ENCODE measurements at regions not wholly inside any gene's neighbourhood (a gene's known extent, or its start where the extent isn't known, plus 50 kb on each side); places are given as distances from the start of the nearest gene placed in this dataset.

GRCh38 chr3:159741281-159741680, 247.4 kb upstream of the IL12A start:
- H3K9ac ChIP-seq (ENCODE audit: low read length): no peak overlapping the region
- H2AFZ ChIP-seq (ENCODE audit: low read depth, low read length, poor library complexity, severe bottlenecking): no peak overlapping the region
- H4K20me1 ChIP-seq (ENCODE audit: insufficient read depth): no peaks in the 10 kb centered on the region
- no peak for ATAC-seq
- H3K9me2 ChIP-seq (ENCODE audit: insufficient read depth): no peaks in the 10 kb centered on the region
- no peaks in the 10 kb centered on the region for H3K27me3 ChIP-seq (ENCODE audit: insufficient read depth, low read length)
- H3K36me3 ChIP-seq (ENCODE audit: control insufficient read depth in 1 of 2, insufficient read depth in 2 of 2, low read length in 2 of 2): no peaks in the 10 kb centered on the region
- H3K79me2 ChIP-seq (ENCODE audit: insufficient read depth, low read length): no peaks in the 10 kb centered on the region
- POLR2A ChIA-PET: no interaction called here
- intact Hi-C loops (cut with micrococcal nuclease): no loop called here
- no peak for TF ChIP-seq SP1 (IDR thresholded peaks at IDR 0.05; ENCODE audit: low read depth)
- TF ChIP-seq POLR2AphosphoS5 (IDR thresholded peaks at IDR 0.05; ENCODE audit: low read depth, low read length): no peak
- no peak for TF ChIP-seq EZH2phosphoT487 (IDR thresholded peaks at IDR 0.05; ENCODE audit: borderline replicate concordance)
- no peak for TF ChIP-seq FOSL1 (IDR thresholded peaks at IDR 0.05; ENCODE audit: low read depth)
- no peak for TF ChIP-seq MAX (IDR thresholded peaks at IDR 0.05)
- no peak for TF ChIP-seq REST (IDR thresholded peaks at IDR 0.05; ENCODE audit: low read depth)
- no peak for TF ChIP-seq EZH2 (IDR thresholded peaks at IDR 0.05)
- TF ChIP-seq CBX3 (IDR thresholded peaks at IDR 0.05; ENCODE audit: low read depth): no peak
- no peak for TF ChIP-seq ZFX (IDR thresholded peaks at IDR 0.05)
- no peak for TF ChIP-seq CTCF (IDR thresholded peaks at IDR 0.05 in 2 of 3, conservative IDR thresholded peaks at IDR 0.05 in 1 of 3; ENCODE audit: borderline replicate concordance in 1 of 3, insufficient read depth in 1 of 3, low read depth in 2 of 3, low read length in 2 of 3)
- no peak for TF ChIP-seq CEBPB (IDR thresholded peaks at IDR 0.05; ENCODE audit: low read depth)
- H3K4me2 ChIP-seq (ENCODE audit: low read length): no peak overlapping the region
- CTCF ChIA-PET: no interaction called here
- no TSS peak for BruUV-seq (replicated peaks)
- H3K4me3 ChIP-seq (replicated peaks in 1 of 2; ENCODE audit: low read depth in 1 of 2, low read length in 2 of 2): no peak overlapping the region
- H3K4me1 ChIP-seq (ENCODE audit: control insufficient read depth in 1 of 2, insufficient read depth in 2 of 2, low read length in 2 of 2): peaks cover 0 to 5% of the 10 kb centered on the region in 2 experiments; a peak in 1 of 4 replicates
- no peak overlapping the region for H3K27ac ChIP-seq (ENCODE audit: low read depth, low read length)
- H3K9me3 ChIP-seq (ENCODE audit: control insufficient read depth in 1 of 2, insufficient read depth in 1 of 2, low read depth in 1 of 2, low read length in 2 of 2): no peaks in the 10 kb centered on the region
- RAD21 ChIA-PET (ENCODE audit: low non-redundant PET in 1 of 2, low total read pairs in 2 of 2, uncharacterized antibody in 2 of 2, unreplicated experiment in 2 of 2): no interaction called here
- no peak for DNase-seq (ENCODE audit: low read depth, low spot score)

Data from HCT116 (cell line).